Nucleus accumbens (tissue), 56 donors: ENCODE measurements at regions not wholly inside any gene's neighbourhood (a gene's known extent, or its start where the extent isn't known, plus 50 kb on each side); places are given as distances from the start of the nearest gene placed in this dataset.
A peak's percentile ranks its signal among the peaks of the same experiment; 100 is the strongest.
"Not testable (repeated sequence)": the region's sequence is repeated elsewhere in the genome, so short reads cannot be mapped to it uniquely, and the experiment has no call there.

ENCODE experiments used
- DNase-seq, 56 donors: peaks; one replicate each; lab custom pipeline; 2025; lab: John Stamatoyannopoulos, UW

DNA sequence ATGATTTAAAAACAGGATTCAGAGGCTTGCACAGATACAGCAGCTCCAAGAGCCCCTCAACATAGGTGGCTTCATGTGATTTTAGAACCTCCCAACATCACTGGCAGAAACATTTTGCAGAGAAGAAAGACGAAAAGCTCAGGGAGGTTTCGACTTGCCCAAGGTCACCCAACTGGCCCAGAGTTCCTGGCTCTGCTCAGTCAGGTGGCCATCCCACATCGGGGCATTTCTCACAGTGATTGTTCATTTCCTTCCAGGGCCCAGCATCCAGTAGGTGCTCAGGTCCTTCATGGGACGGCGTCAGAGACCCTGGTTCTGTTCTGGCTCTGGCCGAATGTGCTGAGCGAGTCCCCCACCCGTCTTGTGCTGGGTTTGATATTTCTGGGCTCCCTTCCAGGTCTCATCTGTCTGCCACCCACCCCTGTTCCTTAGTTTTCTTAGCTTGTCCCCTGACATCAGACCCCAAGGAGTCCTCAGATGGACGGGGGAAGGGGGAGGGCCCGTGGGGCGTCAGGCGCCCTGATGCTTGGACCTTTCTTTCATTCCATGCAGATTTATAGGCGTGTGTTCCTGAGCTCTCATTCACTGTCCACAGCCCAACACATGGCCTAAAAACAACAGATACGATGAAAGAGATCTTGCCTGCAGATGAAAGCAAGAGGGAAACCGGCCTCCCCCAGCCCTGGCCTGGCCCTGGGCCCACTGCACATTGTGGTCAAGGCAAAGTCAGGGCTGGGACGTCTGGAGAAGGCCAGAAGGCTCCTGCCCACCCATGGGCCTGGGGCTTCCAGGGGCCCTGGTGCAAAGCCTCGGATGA is 123.1 kb upstream of the ZBTB40 start:
- DNase-seq: no peak

GRCh38 chr1:22329148-22329515 is 122.5 kb upstream of the ZBTB40 start:
- DNase-seq: no peak

DNA sequence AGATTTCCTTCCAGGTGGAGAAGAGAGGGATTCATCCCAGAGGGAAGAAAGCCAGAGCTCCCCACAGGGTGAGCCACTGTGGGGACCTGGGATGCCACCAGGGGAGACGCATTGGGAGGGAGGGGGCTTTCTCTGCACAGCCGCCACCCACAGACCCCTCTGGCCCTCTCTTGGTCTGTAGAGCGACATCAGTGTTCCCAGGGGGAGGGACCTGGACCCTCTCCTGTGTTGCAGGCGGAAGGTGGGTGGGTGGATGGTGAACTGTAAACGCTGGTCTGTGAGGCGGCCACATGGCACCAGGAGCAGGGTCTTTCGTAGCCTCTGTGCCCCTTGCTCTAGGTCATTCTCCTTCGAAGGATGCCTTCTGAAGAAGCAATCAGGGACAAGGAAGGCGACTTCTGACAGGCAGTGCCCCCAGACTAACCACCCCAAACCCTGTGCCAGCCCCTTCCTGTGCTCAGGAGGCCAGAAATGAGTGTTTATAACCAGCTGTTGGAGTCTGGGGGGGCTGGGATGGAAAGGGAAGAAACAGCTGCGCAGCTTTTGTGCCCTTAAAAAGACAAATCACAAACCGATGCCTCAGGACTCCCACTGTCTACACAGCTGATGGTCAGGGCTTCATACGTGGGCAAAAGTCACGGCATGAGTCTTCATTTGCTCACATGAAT is 121.4 kb upstream of the ZBTB40 start:
- no peak for DNase-seq

- DNase-seq: no peak
Observed at GRCh38 chr1:22330760-22331119, 120.9 kb upstream of the ZBTB40 start.

DNA sequence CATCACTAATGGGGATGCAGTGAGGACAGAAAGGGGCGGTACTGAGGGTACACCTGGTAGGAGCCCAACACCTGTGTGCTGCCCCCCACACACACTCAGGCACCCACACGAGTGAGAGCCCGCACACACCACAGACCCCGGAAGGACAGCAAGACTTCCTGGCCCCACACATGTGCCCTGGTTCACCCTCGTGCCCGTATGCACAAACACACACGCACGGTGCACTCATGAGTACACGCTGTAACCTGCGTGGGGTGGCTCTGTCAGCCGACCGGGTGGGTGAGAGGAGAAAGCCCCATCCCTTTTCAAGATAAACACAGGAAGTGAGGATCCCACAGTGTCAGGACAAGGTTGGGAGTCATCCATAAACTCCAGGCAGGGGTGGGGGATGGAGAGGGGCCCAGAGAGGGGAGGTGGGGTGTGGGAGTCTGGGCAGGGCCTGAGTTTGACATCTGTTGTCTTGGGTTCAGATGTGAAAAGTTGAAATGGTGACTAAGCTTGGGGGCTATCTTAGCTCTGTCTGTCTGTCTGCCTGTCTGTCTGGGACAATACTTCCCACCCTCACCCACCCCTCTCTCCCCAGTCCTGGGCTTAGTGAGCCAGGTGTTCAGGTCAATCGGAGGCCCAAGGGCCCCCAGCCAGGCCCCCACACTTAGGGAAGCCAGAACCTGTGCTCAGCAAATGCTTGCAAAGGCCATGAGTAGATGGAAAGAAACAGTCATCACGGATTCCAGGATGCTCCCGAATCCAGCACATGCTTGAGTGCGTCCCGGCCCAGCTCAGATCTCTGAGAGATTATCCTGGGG is 119.8 kb upstream of the ZBTB40 start:
- DNase-seq: no peak

DNA sequence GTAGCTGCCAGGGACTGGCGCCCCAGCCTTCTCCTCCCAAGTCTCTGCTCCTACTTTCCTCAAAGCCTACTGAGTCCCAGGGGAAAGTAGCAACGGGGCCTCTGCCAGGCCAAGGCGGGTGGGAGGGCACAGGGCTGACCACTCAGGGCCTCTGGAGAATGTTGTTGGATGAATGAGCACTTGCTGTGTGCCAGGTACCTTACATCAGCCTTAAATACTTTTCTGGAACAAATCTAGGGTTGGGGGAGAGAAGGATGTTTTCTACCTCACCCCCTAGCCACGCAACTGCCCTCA is 119.3 kb upstream of the ZBTB40 start:
- DNase-seq: no peak

DNA sequence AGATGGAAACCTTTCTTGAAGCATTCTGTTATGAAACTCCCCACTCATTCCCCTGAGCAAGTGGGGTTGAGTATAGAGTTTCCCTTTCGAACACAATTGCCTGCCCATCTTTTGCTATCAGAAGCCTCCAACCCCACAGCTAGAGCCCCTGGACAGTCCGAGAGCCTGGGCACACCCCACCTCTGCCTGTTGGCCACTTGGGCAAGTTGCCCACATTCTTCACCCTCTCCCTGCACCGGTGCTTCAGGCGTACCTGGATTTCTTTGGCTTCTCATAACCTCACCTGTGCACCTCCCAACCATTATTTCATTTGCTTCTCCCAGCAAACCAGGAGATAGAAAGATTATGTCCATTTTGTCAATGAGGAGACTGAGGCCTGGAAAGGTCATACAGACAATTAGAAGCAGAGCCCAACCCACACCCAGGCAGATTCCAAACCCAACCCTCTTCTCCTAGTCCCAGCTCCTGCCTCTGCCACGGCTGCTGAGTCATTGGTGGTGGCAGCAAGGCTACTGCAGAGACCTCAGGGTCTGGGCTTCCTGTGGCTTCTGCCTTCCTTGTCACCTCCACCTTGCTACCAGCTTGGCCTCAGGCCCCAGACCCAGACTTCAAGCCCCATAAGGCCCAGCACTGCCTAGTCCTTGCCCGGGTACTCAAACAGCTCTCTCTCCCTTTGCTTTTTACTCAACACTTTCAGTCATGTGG is 118.7 kb upstream of the ZBTB40 start:
- no peak for DNase-seq

GRCh38 chr1:22333516-22334121 is 118.0 kb upstream of the ZBTB40 start:
- no peak for DNase-seq

- DNase-seq: no peak
Observed at GRCh38 chr1:22334860-22335550, 116.6 kb upstream of the ZBTB40 start.

DNA sequence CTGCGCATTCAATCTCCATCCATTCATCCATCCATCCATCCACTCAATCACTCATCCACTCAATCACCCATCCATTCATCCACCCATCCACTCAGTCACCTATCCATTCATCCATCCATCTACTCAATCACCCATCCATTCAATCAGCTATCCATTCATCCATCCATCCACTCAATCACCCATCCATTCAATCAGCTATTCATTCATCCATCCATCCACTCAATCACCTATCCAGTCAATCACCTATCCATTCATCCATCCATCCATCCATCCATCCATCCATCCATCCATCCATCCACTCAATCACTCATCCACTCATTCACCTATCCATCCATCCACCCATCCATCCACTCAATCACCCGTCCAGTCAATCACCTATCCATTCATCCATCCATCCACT is 115.4 kb upstream of the ZBTB40 start:
- DNase-seq: not testable (repeated sequence)

DNA sequence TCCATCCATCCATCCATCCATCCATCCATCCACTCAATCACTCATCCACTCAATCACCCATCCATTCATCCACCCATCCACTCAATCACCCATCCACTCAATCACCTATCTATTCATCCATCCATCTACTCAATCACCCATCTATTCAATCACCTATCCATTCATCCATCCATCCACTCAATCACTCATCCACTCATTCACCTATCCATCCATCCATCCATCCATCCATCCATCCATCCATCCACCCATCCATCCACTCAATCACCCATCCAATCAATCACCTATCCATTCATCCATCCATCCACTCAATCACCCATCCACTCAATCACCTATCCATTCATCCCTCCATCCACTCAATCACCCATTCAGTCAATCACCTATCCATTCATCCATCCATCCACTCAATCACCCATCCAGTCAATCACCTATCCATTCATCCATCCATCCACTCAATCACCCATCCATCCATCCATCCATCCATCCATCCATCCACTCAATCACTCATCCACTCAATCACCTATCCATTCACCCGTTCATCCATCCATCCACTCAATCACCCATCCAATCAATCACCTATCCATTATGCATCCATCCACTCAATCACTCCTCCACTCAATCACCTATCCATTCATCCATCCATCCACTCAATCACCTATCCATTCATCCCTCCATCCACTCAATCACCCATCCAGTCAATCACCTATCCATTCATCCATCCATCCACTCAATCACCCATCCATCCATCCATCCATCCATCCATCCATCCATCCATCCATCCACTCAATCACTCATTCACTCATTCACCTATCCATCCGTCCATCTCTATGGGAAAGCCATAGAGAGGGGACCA is 114.7 kb upstream of the ZBTB40 start:
- DNase-seq: not testable (repeated sequence)

DNA sequence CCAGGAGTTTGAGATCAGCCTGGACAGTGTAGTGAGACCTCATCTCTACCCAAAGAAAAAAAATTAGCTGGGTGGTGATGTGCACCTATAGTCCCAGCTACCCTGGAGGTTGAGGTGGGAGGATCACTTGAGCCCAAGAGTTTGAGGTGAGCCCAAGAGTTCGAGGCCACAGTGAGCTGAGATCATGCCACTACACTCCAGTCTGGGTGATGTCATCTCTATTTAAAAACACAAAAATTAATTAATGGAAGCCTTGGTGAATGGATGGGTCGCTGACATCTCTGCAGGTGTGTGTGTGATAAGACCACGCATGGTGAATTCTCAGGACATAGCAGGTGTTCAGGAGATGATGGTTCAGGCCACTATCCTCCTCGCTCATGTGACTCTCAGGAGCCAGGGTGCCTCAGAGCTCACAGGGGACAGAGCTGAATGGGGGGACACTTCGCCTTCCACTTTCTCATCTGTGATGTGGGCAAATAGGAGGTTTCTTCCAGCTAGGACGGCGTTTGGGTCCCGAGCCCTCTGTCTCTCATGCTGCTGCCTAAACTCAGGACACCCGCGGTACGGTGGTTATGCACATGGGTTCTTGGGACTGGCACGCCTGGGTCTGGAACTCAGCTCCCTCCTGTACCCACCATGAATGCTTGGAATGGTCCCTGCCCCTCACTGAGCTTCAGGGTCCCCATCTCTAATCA is 113.4 kb upstream of the ZBTB40 start:
- no peak for DNase-seq

- DNase-seq: no peak
Observed at GRCh38 chr1:22339237-22339636, 112.4 kb upstream of the ZBTB40 start.

DNA sequence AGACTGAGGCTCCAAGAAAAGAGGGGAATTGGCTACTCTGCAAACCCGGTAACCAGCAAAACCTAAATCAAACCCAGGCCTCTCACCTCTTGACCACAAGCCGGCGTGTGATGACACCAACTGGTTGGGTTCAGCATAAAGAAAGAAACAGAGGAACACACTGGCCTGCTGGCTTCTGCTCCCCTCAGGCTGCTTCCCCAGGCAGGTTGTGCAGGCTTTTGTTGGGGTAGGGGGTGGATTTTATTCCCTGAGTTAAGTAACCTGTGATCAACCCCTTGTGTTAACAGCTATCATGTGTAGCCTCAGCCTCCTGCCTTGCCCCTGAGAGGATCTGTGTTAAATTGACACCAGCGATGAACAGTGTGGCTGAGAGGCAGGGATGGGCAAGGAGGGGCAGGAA is 111.6 kb upstream of the ZBTB40 start:
- DNase-seq: no peak

- DNase-seq: no peak
Observed at GRCh38 chr1:22340873-22341272, 110.8 kb upstream of the ZBTB40 start.

DNA sequence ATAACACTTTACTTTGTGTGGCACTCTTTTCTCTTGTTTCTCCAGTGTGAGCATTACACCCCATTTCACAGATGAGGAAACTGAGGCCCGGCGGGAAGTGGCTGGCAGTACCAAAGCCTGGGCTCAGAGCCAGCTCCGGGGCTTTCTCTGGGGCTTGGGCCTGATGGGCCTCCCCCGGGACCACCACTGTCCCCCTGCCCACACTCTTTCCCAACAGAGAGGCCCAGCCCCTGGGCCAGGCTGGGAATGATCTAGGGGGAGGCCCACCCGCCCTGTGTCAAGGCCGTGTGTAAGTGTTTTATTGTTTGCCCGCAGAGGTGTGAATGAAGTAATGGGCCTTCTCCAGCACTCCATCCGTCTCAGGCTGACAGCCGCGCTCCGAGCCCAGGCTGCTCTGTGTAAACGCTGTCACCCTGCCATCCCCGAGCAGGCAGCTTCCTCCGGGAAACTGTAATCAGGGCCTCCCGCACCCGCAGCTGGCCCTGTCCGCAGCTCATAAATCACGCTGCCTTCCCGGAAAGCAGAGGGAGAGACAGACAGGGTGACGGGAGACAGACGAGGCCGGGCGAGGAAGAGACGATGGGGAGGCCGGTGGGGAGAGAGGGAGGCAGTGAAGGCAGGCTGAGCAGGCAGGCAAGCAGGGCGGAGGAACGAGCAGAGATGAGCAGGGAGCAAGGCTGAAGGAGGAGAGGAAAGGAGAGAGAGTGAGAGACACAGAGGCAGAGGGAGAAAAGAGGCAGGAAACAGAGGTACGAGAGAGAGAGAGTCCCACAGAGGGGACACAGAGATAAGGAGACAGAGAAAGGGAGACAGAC is 109.7 kb upstream of the ZBTB40 start:
- peak in 2 of 56 donors; percentile 7 to 9 for DNase-seq

DNA sequence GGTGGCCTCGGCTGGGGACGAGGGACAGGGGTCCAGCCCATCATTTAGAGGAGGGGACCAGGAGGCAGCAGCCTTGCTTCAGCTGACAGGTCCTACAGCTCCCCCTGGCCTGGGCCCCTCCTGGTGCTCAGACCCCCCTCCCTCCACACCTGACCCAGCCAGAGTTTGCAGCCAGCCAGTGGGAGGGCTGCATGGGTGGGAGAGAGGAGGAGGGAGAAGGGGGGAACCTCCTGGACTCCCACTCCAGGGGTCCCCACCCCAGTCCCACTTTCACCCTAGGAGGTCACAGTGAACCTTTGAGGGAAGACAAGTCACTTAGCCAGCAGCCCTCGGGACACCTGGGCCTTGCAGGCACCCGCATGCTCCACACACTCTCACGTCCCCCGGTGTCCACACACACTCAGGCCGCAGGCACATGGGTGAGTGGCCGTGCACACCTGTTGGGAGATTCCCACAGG is 108.9 kb upstream of the ZBTB40 start:
- no peak for DNase-seq
